ENCODE measurements at regions not wholly inside any gene's neighbourhood (a gene's known extent, or its start where the extent isn't known, plus 50 kb on each side); places are given as distances from the start of the nearest gene placed in this dataset.

- TF ChIP-seq CTCF (IDR thresholded peaks at IDR 0.05; ENCODE audit: low read depth, low read length, poor library complexity, severe bottlenecking), result no peak
- TF ChIP-seq EZH2phosphoT487 (IDR thresholded peaks at IDR 0.05; ENCODE audit: borderline replicate concordance, low read length), result no peak
Measured at GRCh38 chr4:123984886-123985285, 588.3 kb downstream of the SPRY1 start.

Measured in DOHH2 (cell line).